Aorta (tissue), 5 donors: ENCODE measurements at regions not wholly inside any gene's neighbourhood (a gene's known extent, or its start where the extent isn't known, plus 50 kb on each side); places are given as distances from the start of the nearest gene placed in this dataset.

ENCODE experiments used
- ATAC-seq: fragments of 200-7000 bp; cut with Tn5 transposase; one replicate; pipeline ENCODE4 v1.9.1; 2022; ENCODE audit warnings: moderate library complexity; ENCODE audit not compliant: low FRiP score
- DNase-seq, 2 donors: peaks; one replicate each; pipeline ENCODE4 v3.0.0-alpha.2; 2020
- H3K27ac ChIP-seq, 2 donors: one replicate each; pipeline ENCODE4 v1.5.1; 2013; ENCODE audit warnings: low read length in 2 of 2, mild to moderate bottlenecking in 2 of 2, moderate library complexity in 2 of 2, control low read depth in 1 of 2, inconsistent platforms in 1 of 2, low read depth in 1 of 2
- H3K27me3 ChIP-seq, 2 donors: one replicate each; pipeline ENCODE4 v1.6.1; 2013; ENCODE audit warnings: control low read depth in 1 of 2, low read length in 1 of 2, mild to moderate bottlenecking in 1 of 2, moderate library complexity in 1 of 2; ENCODE audit not compliant: insufficient read depth in 2 of 2, control insufficient read depth in 1 of 2
- H3K36me3 ChIP-seq, 2 donors: one replicate each; pipeline ENCODE4 v1.6.1; 2013; ENCODE audit warnings: control low read depth in 1 of 2, low read length in 1 of 2, mild to moderate bottlenecking in 1 of 2; ENCODE audit not compliant: insufficient read depth in 2 of 2, control insufficient read depth in 1 of 2
- H3K4me1 ChIP-seq, 2 donors: one replicate each; pipeline ENCODE4 v1.6.1; 2013; ENCODE audit warnings: low read length in 2 of 2, control low read depth in 1 of 2, mild to moderate bottlenecking in 1 of 2, moderate library complexity in 1 of 2; ENCODE audit not compliant: insufficient read depth in 2 of 2, control insufficient read depth in 1 of 2
- H3K4me3 ChIP-seq, 2 donors: one replicate each; pipeline ENCODE4 v1.5.1; 2013; ENCODE audit warnings: low read length in 2 of 2, control low read depth in 1 of 2, mild to moderate bottlenecking in 1 of 2
- H3K9me3 ChIP-seq: one replicate; pipeline ENCODE4 v1.6.1; 2013; ENCODE audit warnings: mild to moderate bottlenecking, low read length; ENCODE audit not compliant: control insufficient read depth
- WGBS, 2 donors: extraction: QIAGEN DNeasy Blood & Tissue Kit; methylation state at CpG; one replicate each; pipeline ENCODE4 v1.1.7; 2013; 5-methylcytosine and 5-hydroxymethylcytosine counted together
- intact Hi-C, 2 donors: fragments of 100-400 bp; cut with DNase I; formaldehyde crosslinking; loops; one replicate each; pipeline versions ENCODE4 v1.14.2 to v1.15.0; 2022
- donor health status: healthy with polysubstance abuse.
- donor health status: Bipolar disorder and iron deficiency.
- donor health status: DM: no; HTN: no; CAD: no.
- donor health status: DM: no; HTN: no; CAD: no.
- donor health status: DM: yes; HTN: yes; CAD: no.

GRCh38 chr9:113754739-113755138, 121.4 kb upstream of the ZNF618 start:
- ATAC-seq (no peak), DNase-seq (no peak)
- Histone ChIP-seq H3K36me3 (no peaks in the 10 kb centered on the region), H3K9me3 (no peaks in the 10 kb centered on the region), H3K4me3 (no peak overlapping the region), H3K27ac (no peak overlapping the region), H3K27me3 (no peaks in the 10 kb centered on the region), H3K4me1 (no peaks in the 10 kb centered on the region)
- intact Hi-C loops: no loop called here
- 97 to 98% methylated on average over 2 of the region's 2 CpGs for WGBS, 2 donors

GRCh38 chr9:113755433-113755832, 120.7 kb upstream of the ZNF618 start:
- intact Hi-C loops: no loop called here
- DNase-seq (no peak), ATAC-seq (no peak)
- no peak overlapping the region for H3K27ac ChIP-seq
- H3K27me3 ChIP-seq: no peaks in the 10 kb centered on the region
- no peaks in the 10 kb centered on the region for H3K36me3 ChIP-seq
- H3K4me1 ChIP-seq: no peaks in the 10 kb centered on the region
- no peaks in the 10 kb centered on the region for H3K9me3 ChIP-seq
- 80 to 87% methylated on average over 4 of the region's 4 CpGs for WGBS, 2 donors
- no peak overlapping the region for H3K4me3 ChIP-seq

- DNase-seq: no peak
- H3K36me3 ChIP-seq: no peaks in the 10 kb centered on the region
- no peak overlapping the region for H3K27ac ChIP-seq
- H3K4me1 ChIP-seq: no peaks in the 10 kb centered on the region
- no peak for ATAC-seq
- H3K4me3 ChIP-seq: no peak overlapping the region
- H3K27me3 ChIP-seq: no peaks in the 10 kb centered on the region
- intact Hi-C loops: no loop called here
- 98 to 100% methylated on average over 3 of the region's 3 CpGs for WGBS, 2 donors
- H3K9me3 ChIP-seq: no peaks in the 10 kb centered on the region
These were observed 119.5 kb upstream of the ZNF618 start for GRCh38 chr9:113756476-113757192.

- peaks cover 0 to 2% of the 10 kb centered on the region in 2 donors for H3K4me1 ChIP-seq
- intact Hi-C loops: no loop called here
- DNase-seq (no peak), ATAC-seq (no peak)
- no peak overlapping the region for H3K4me3 ChIP-seq
- H3K27me3 ChIP-seq: no peaks in the 10 kb centered on the region
- no peak overlapping the region for H3K27ac ChIP-seq
- H3K9me3 ChIP-seq: no peaks in the 10 kb centered on the region
- no peaks in the 10 kb centered on the region for H3K36me3 ChIP-seq
These were observed 112.7 kb upstream of the ZNF618 start for GRCh38 chr9:113763429-113763828.

- 91 to 98% methylated on average over 1 of the region's 1 CpG for WGBS, 2 donors
- DNase-seq: no peak
- H3K4me1 ChIP-seq: peaks cover 0 to 2% of the 10 kb centered on the region in 2 donors
- no peaks in the 10 kb centered on the region for H3K9me3 ChIP-seq
- ATAC-seq: no peak
- H3K36me3 ChIP-seq: no peaks in the 10 kb centered on the region
- no peaks in the 10 kb centered on the region for H3K27me3 ChIP-seq
- no peak overlapping the region for H3K4me3 ChIP-seq
- H3K27ac ChIP-seq: no peak overlapping the region
- intact Hi-C loops: no loop called here
These were observed 111.5 kb upstream of the ZNF618 start for GRCh38 chr9:113764572-113764971.

GRCh38 chr9:113769412-113769811, 106.7 kb upstream of the ZNF618 start:
- ATAC-seq (no peak), DNase-seq (no peak)
- Histone ChIP-seq H3K4me3 (no peak overlapping the region), H3K4me1 (peaks cover 2 to 4% of the 10 kb centered on the region in 2 donors), H3K36me3 (no peaks in the 10 kb centered on the region), H3K9me3 (no peaks in the 10 kb centered on the region), H3K27ac (no peak overlapping the region), H3K27me3 (no peaks in the 10 kb centered on the region)
- 67 to 82% methylated on average over 1 of the region's 1 CpG for WGBS, 2 donors
- intact Hi-C loops: no loop called here

- no peaks in the 10 kb centered on the region for H3K9me3 ChIP-seq
- H3K36me3 ChIP-seq: no peaks in the 10 kb centered on the region
- ATAC-seq: no peak
- H3K4me3 ChIP-seq: no peak overlapping the region
- no peak for DNase-seq
- 70 to 71% methylated on average over 5 of the region's 5 CpGs for WGBS, 2 donors
- no peak overlapping the region for H3K27ac ChIP-seq
- H3K27me3 ChIP-seq: no peaks in the 10 kb centered on the region
- H3K4me1 ChIP-seq: peaks cover 2 to 4% of the 10 kb centered on the region in 2 donors
- intact Hi-C loops: no loop called here
These were observed 105.7 kb upstream of the ZNF618 start for GRCh38 chr9:113770396-113770795.

- WGBS, 2 donors: 10 to 18% methylated on average over 4 of the region's 4 CpGs
- no peak overlapping the region for H3K27ac ChIP-seq
- DNase-seq (no peak), ATAC-seq (no peak)
- intact Hi-C loops: no loop called here
- peaks cover 2 to 4% of the 10 kb centered on the region in 2 donors for H3K4me1 ChIP-seq
- no peaks in the 10 kb centered on the region for H3K9me3 ChIP-seq
- H3K36me3 ChIP-seq: no peaks in the 10 kb centered on the region
- H3K27me3 ChIP-seq: no peaks in the 10 kb centered on the region
- no peak overlapping the region for H3K4me3 ChIP-seq
These were observed 104.9 kb upstream of the ZNF618 start for GRCh38 chr9:113771199-113771598.

- H3K36me3 ChIP-seq: no peaks in the 10 kb centered on the region
- DNase-seq (no peak), ATAC-seq (peak; percentile 85)
- H3K4me1 ChIP-seq: peaks cover 2 to 4% of the 10 kb centered on the region in 2 donors
- no peak overlapping the region for H3K27ac ChIP-seq
- intact Hi-C loops: no loop called here
- no peaks in the 10 kb centered on the region for H3K9me3 ChIP-seq
- WGBS, 2 donors: 5 to 8% methylated on average over 6 of the region's 6 CpGs
- H3K27me3 ChIP-seq: no peaks in the 10 kb centered on the region
- no peak overlapping the region for H3K4me3 ChIP-seq
These were observed 103.8 kb upstream of the ZNF618 start for GRCh38 chr9:113772121-113772810.
